SH-SY5Y (cell line): ENCODE measurements at regions not wholly inside any gene's neighbourhood (a gene's known extent, or its start where the extent isn't known, plus 50 kb on each side); places are given as distances from the start of the nearest gene placed in this dataset.

Source experiments
- GATA2 ChIP-seq: IDR thresholded peaks from 2 replicates; pipeline ENCODE4 v1.6.1; 2011; ENCODE audit warnings: mild to moderate bottlenecking, low read depth, low read length
- GATA3 ChIP-seq: IDR thresholded peaks from 2 replicates; pipeline ENCODE4 v1.6.1; 2011; ENCODE audit warnings: low read depth, mild to moderate bottlenecking, low read length, moderate library complexity

DNA sequence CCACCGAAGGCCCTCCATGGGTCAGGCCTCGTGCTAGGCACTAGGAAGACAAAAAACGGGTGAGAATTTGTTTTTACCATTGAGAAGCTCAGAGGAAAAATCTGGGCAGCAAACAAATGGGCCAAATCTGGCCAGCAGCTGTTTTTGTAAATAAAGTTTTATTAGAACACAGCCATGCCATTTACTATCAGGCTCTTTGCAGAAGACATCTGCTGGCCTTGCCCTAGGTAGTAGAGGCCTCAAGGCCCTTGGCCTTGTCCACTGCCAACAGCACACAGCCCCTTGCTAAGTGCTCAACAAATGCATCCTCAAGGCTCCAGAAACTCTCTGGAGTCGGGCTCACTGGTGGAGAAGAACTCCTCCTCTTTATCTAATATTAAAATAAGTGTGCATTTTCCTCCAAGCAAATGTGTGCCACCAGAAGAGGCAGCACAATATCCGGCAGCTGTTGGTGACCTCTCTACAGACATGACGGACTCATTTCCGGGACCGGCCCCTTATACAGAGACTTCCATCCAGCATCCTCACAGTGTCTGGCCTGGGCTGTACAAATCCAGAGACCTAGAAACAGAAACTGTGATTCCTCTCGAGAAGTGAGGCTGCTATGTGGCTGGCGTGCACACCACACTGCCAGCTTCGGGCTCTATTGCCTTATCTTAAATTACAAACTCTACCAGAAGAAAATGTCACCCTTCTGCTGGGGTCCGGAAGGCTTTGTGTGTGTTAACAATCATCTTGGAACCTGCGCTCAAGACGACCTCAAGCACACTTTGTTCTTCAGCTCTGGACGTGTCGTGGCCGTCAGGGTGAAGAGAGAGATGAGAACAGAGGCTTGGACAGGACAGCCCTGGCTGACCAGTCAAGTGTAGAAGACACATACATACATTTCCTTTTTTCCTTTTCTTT, 203.9 kb downstream of the TOMM20 start:
- TF ChIP-seq GATA3 (no peak), GATA2 (no peak)
